Naive B cell (primary cell): ENCODE measurements at regions not wholly inside any gene's neighbourhood (a gene's known extent, or its start where the extent isn't known, plus 50 kb on each side); places are given as distances from the start of the nearest gene placed in this dataset.
"Not testable (repeated sequence)": the region's sequence is repeated elsewhere in the genome, so short reads cannot be mapped to it uniquely, and the experiment has no call there.

Source experiments
- ATAC-seq, 2 donors: fragments of 150-1000 bp; cut with Tn5 transposase; 2 replicates each; pipeline ENCODE4 v1.10.0; 2021; ENCODE audit warnings: low read depth in 2 of 2, mild to moderate bottlenecking in 2 of 2, moderate library complexity in 2 of 2
- DNase-seq: peaks from one replicate; pipeline ENCODE4 v3.0.0; 2022
- H3K27ac Mint-ChIP-seq, 6 donors: one replicate each; pipeline ENCODE4 v1.8.0; 2020 to 2022; ENCODE audit warnings: mild to moderate bottlenecking in 6 of 6, mixed read lengths in 6 of 6, moderate library complexity in 5 of 6, inconsistent platforms in 2 of 6
- H3K27me3 Mint-ChIP-seq, 3 donors: one replicate each; pipeline ENCODE4 v1.8.0; 2021 to 2022; ENCODE audit warnings: mixed read lengths in 3 of 3, mild to moderate bottlenecking in 1 of 3
- H3K36me3 Mint-ChIP-seq, 2 donors: one replicate each; pipeline ENCODE4 v1.8.0; 2020 to 2022; ENCODE audit warnings: mixed read lengths in 2 of 2, inconsistent platforms in 1 of 2, mild to moderate bottlenecking in 1 of 2
- H3K4me1 Mint-ChIP-seq, 3 donors: one replicate each; pipeline ENCODE4 v1.8.0; 2020 to 2022; ENCODE audit warnings: mixed read lengths in 3 of 3, inconsistent platforms in 1 of 3, mild to moderate bottlenecking in 1 of 3, moderate library complexity in 1 of 3
- H3K4me3 Mint-ChIP-seq, 8 donors: one replicate each; pipeline ENCODE4 v1.8.0; 2020 to 2022; ENCODE audit warnings: mild to moderate bottlenecking in 8 of 8, mixed read lengths in 8 of 8, moderate library complexity in 8 of 8, inconsistent platforms in 2 of 8
- H3K9me3 Mint-ChIP-seq, 7 donors: one replicate each; pipeline ENCODE4 v1.8.0; 2020 to 2022; ENCODE audit warnings: mixed read lengths in 7 of 7, mild to moderate bottlenecking in 5 of 7, inconsistent platforms in 2 of 7, moderate library complexity in 1 of 7

GRCh38 chr18:56453631-56454030, 184.8 kb downstream of the TXNL1 start:
- Mint-ChIP-seq H3K9me3 (peaks cover 0 to 5% (median 0%) of the 10 kb centered on the region in 7 donors), H3K27ac (no peak overlapping the region), H3K27me3 (no peaks in the 10 kb centered on the region), H3K36me3 (no peaks in the 10 kb centered on the region), H3K4me3 (no peak overlapping the region), H3K4me1 (no peaks in the 10 kb centered on the region)
- no peak for DNase-seq
- ATAC-seq = no peak

GRCh38 chr18:56451188-56451587, 187.2 kb downstream of the TXNL1 start:
- Mint-ChIP-seq H3K4me1 (no peaks in the 10 kb centered on the region), H3K4me3 (no peak overlapping the region), H3K9me3 (peaks cover 0 to 5% (median 0%) of the 10 kb centered on the region in 7 donors), H3K36me3 (no peaks in the 10 kb centered on the region), H3K27me3 (no peaks in the 10 kb centered on the region), H3K27ac (no peak overlapping the region)
- no peak for ATAC-seq
- DNase-seq = no peak

- no peaks in the 10 kb centered on the region for H3K36me3 Mint-ChIP-seq
- ATAC-seq (no peak), DNase-seq (no peak)
- no peak overlapping the region for H3K27ac Mint-ChIP-seq
- H3K4me3 Mint-ChIP-seq = no peak overlapping the region
- H3K27me3 Mint-ChIP-seq = no peaks in the 10 kb centered on the region
- peaks cover 0 to 5% (median 0%) of the 10 kb centered on the region in 7 donors for H3K9me3 Mint-ChIP-seq
- H3K4me1 Mint-ChIP-seq = no peaks in the 10 kb centered on the region
These were observed 189.6 kb downstream of the TXNL1 start for GRCh38 chr18:56448751-56449150.

- DNase-seq (no peak), ATAC-seq (no peak)
- H3K27ac Mint-ChIP-seq = peak overlapping the region in 1 of 6 donors; percentile 18
- peaks cover 0 to 7% (median 3%) of the 10 kb centered on the region in 7 donors for H3K9me3 Mint-ChIP-seq
- no peaks in the 10 kb centered on the region for H3K27me3 Mint-ChIP-seq
- H3K4me3 Mint-ChIP-seq = no peak overlapping the region
- H3K4me1 Mint-ChIP-seq = no peaks in the 10 kb centered on the region
- peaks cover 0 to 5% of the 10 kb centered on the region in 2 donors for H3K36me3 Mint-ChIP-seq
These were observed 193.0 kb downstream of the TXNL1 start for GRCh38 chr18:56445422-56445821.

- no peak for DNase-seq
- peaks cover 0 to 5% of the 10 kb centered on the region in 2 donors for H3K36me3 Mint-ChIP-seq
- H3K4me3 Mint-ChIP-seq = no peak overlapping the region
- no peaks in the 10 kb centered on the region for H3K4me1 Mint-ChIP-seq
- H3K9me3 Mint-ChIP-seq = peaks cover 0 to 12% (median 3%) of the 10 kb centered on the region in 7 donors
- H3K27me3 Mint-ChIP-seq = peaks cover 0 to 4% (median 0%) of the 10 kb centered on the region in 3 donors
- no peak overlapping the region for H3K27ac Mint-ChIP-seq
- no peak for ATAC-seq
These were observed 194.2 kb downstream of the TXNL1 start for GRCh38 chr18:56444201-56444600.

- Mint-ChIP-seq H3K36me3 (peaks cover 0 to 5% of the 10 kb centered on the region in 2 donors), H3K4me3 (no peak overlapping the region), H3K4me1 (no peaks in the 10 kb centered on the region), H3K27me3 (peaks cover 0 to 4% (median 0%) of the 10 kb centered on the region in 3 donors), H3K27ac (no peak overlapping the region), H3K9me3 (peaks cover 0 to 12% (median 3%) of the 10 kb centered on the region in 7 donors)
- ATAC-seq (no peak), DNase-seq (no peak)
These were observed 195.1 kb downstream of the TXNL1 start for GRCh38 chr18:56443166-56443907.

GRCh38 chr18:56438480-56438879, 199.9 kb downstream of the TXNL1 start:
- H3K4me1 Mint-ChIP-seq, ATAC-seq, H3K27me3 Mint-ChIP-seq, H3K36me3 Mint-ChIP-seq, DNase-seq, H3K4me3 Mint-ChIP-seq: not testable (repeated sequence)
- Mint-ChIP-seq H3K9me3 (peaks cover 0 to 12% (median 2%) of the 10 kb centered on the region in 7 donors), H3K27ac (peak overlapping the region in 1 of 6 donors; percentile 2)

GRCh38 chr18:56436651-56437050, 201.7 kb downstream of the TXNL1 start:
- Mint-ChIP-seq H3K27me3 (peaks cover 0 to 4% (median 0%) of the 10 kb centered on the region in 3 donors), H3K4me1 (no peaks in the 10 kb centered on the region), H3K9me3 (peaks cover 0 to 6% (median 0%) of the 10 kb centered on the region in 7 donors), H3K4me3 (no peak overlapping the region), H3K27ac (no peak overlapping the region), H3K36me3 (peaks cover 0 to 2% of the 10 kb centered on the region in 2 donors)
- ATAC-seq (no peak), DNase-seq (no peak)

GRCh38 chr18:56433919-56434318, 204.5 kb downstream of the TXNL1 start:
- DNase-seq (no peak), ATAC-seq (no peak)
- H3K27me3 Mint-ChIP-seq = no peaks in the 10 kb centered on the region
- H3K27ac Mint-ChIP-seq = no peak overlapping the region
- no peak overlapping the region for H3K4me3 Mint-ChIP-seq
- H3K36me3 Mint-ChIP-seq = no peaks in the 10 kb centered on the region
- H3K9me3 Mint-ChIP-seq = peaks cover 0 to 4% (median under 1%) of the 10 kb centered on the region in 7 donors
- no peaks in the 10 kb centered on the region for H3K4me1 Mint-ChIP-seq

- Mint-ChIP-seq H3K9me3 (peaks cover 0 to 26% (median 24%) of the 10 kb centered on the region in 7 donors), H3K4me3 (no peak overlapping the region)
- no peak for ATAC-seq
These were observed 206.8 kb downstream of the TXNL1 start for GRCh38 chr18:56431551-56431950.

GRCh38 chr18:56423626-56424025, 214.8 kb downstream of the TXNL1 start:
- peaks cover 8 to 16% of the 10 kb centered on the region in 2 donors for H3K36me3 Mint-ChIP-seq
- H3K9me3 Mint-ChIP-seq = peaks cover 2 to 30% (median 24%) of the 10 kb centered on the region in 7 donors
- H3K27ac Mint-ChIP-seq = no peak overlapping the region
- DNase-seq (no peak), ATAC-seq (no peak)
- peaks cover 0 to 3% (median 0%) of the 10 kb centered on the region in 3 donors for H3K27me3 Mint-ChIP-seq
- no peaks in the 10 kb centered on the region for H3K4me1 Mint-ChIP-seq
- H3K4me3 Mint-ChIP-seq = no peak overlapping the region

More at GRCh38 chr18:56431551-56431950, 206.8 kb downstream of the TXNL1 start:
- no peak for DNase-seq
- no peaks in the 10 kb centered on the region for H3K4me1 Mint-ChIP-seq
- no peak overlapping the region for H3K27ac Mint-ChIP-seq
- peaks cover 0 to 6% (median 0%) of the 10 kb centered on the region in 3 donors for H3K27me3 Mint-ChIP-seq
- peaks cover 3 to 17% of the 10 kb centered on the region in 2 donors for H3K36me3 Mint-ChIP-seq

- Mint-ChIP-seq H3K4me1 (no peaks in the 10 kb centered on the region), H3K27ac (no peak overlapping the region), H3K4me3 (no peak overlapping the region), H3K9me3 (peaks cover 5 to 17% (median 11%) of the 10 kb centered on the region in 7 donors), H3K27me3 (no peaks in the 10 kb centered on the region), H3K36me3 (peaks cover 0 to 13% of the 10 kb centered on the region in 2 donors)
- ATAC-seq (no peak), DNase-seq (no peak)
These were observed 216.7 kb downstream of the TXNL1 start for GRCh38 chr18:56421647-56422046.

- Mint-ChIP-seq H3K36me3 (peaks cover 0 to 15% of the 10 kb centered on the region in 2 donors), H3K9me3 (peaks cover 5 to 17% (median 10%) of the 10 kb centered on the region in 7 donors)
- not testable (repeated sequence) for H3K4me1 Mint-ChIP-seq, DNase-seq, H3K27me3 Mint-ChIP-seq, H3K4me3 Mint-ChIP-seq, ATAC-seq, H3K27ac Mint-ChIP-seq
These were observed 217.5 kb downstream of the TXNL1 start for GRCh38 chr18:56420868-56421267.

GRCh38 chr18:56414357-56414756, 224.0 kb downstream of the TXNL1 start:
- no peaks in the 10 kb centered on the region for H3K27me3 Mint-ChIP-seq
- peaks cover 0 to 24% of the 10 kb centered on the region in 2 donors for H3K36me3 Mint-ChIP-seq
- H3K4me3 Mint-ChIP-seq = no peak overlapping the region
- no peak overlapping the region for H3K27ac Mint-ChIP-seq
- DNase-seq (no peak), ATAC-seq (no peak)
- no peaks in the 10 kb centered on the region for H3K4me1 Mint-ChIP-seq
- H3K9me3 Mint-ChIP-seq = peaks cover 18 to 50% (median 25%) of the 10 kb centered on the region in 7 donors
